ENCODE measurements at regions not wholly inside any gene's neighbourhood (a gene's known extent, or its start where the extent isn't known, plus 50 kb on each side); places are given as distances from the start of the nearest gene placed in this dataset.

DNA sequence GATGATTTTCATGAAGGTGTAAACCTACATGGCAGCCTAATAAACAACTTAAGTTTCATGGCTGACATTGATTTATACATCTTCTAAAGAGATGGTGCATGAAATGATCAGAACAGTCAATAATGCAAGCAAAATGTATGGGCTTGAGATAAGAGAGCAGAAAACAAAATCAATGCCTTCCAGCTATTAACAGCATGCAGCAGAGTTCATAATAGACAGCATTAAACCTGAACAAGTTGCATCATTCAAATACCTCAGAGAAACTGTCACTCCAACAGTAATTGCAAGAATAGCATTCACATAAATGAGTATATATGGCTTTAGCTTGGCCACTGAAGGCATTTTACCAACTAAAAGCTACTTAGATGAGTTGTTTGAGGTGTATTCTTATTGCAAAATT lies 319.6 kb upstream of the ARID1B start:
- Histone ChIP-seq H3K27me3 (no peaks in the 10 kb centered on the region), H3K9me3 (no peaks in the 10 kb centered on the region), H3K36me3 (no peaks in the 10 kb centered on the region), H3K4me3 (ENCODE audit: low read depth, low read length) (no peak overlapping the region), H3K4me1 (no peaks in the 10 kb centered on the region)
- no peak for DNase-seq
- TF ChIP-seq, protein P1, sequence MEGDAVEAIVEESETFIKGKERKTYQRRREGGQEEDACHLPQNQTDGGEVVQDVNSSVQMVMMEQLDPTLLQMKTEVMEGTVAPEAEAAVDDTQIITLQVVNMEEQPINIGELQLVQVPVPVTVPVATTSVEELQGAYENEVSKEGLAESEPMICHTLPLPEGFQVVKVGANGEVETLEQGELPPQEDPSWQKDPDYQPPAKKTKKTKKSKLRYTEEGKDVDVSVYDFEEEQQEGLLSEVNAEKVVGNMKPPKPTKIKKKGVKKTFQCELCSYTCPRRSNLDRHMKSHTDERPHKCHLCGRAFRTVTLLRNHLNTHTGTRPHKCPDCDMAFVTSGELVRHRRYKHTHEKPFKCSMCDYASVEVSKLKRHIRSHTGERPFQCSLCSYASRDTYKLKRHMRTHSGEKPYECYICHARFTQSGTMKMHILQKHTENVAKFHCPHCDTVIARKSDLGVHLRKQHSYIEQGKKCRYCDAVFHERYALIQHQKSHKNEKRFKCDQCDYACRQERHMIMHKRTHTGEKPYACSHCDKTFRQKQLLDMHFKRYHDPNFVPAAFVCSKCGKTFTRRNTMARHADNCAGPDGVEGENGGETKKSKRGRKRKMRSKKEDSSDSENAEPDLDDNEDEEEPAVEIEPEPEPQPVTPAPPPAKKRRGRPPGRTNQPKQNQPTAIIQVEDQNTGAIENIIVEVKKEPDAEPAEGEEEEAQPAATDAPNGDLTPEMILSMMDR (IDR thresholded peaks at IDR 0.05; ENCODE audit: low read depth, low read length), result no peak

DNA sequence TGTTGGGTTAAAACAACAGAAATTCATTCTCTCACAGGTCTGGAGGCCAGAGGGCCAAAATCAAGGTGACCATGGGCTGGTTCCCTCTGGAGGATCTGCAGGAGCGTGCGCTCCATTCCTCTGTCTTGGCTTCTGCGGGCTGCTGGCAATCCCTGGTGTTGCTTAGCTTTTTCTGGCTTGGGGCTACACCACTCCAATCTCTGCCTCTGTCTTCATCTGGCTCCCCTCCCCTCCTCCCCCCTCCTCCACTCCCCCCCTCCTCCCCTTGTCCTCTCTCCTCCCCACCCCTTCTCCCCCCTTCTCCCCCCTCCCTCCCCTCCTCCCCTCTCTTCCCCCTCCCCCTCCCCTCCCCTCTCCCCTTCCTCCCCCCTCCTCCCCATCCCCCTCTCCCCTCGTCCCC lies 321.3 kb upstream of the ARID1B start:
- TF ChIP-seq, protein P1 (IDR thresholded peaks at IDR 0.05; ENCODE audit: low read depth, low read length), result no peak
- Histone ChIP-seq H3K4me3 (ENCODE audit: low read depth, low read length) (no peak overlapping the region), H3K27me3 (no peaks in the 10 kb centered on the region), H3K4me1 (no peaks in the 10 kb centered on the region), H3K9me3 (no peaks in the 10 kb centered on the region), H3K36me3 (no peaks in the 10 kb centered on the region)
- DNase-seq, result no peak

DNA sequence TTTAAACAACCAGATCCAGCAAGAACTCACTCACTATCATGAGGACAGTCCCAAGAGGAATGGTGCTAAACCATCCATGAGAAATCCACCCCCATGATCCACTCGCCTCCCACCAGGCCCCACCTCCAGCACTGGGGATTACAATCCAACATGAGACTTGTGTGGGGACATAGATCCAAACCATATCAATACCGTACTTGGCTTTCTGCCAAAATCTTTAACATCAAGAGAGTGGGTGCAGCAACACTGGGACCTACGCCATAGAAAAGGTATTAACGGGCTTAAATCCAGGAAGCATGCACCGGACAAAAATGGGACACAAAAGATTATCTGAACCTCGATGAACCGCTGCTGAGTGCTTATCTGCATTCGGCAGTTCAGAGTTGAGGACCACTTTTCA lies 322.3 kb upstream of the ARID1B start:
- no peaks in the 10 kb centered on the region for H3K9me3 ChIP-seq
- no peaks in the 10 kb centered on the region for H3K36me3 ChIP-seq
- no peak overlapping the region for H3K4me3 ChIP-seq (ENCODE audit: low read depth, low read length)
- no peak for DNase-seq
- TF ChIP-seq, protein P1 (IDR thresholded peaks at IDR 0.05; ENCODE audit: low read depth, low read length), result no peak
- no peaks in the 10 kb centered on the region for H3K4me1 ChIP-seq
- no peaks in the 10 kb centered on the region for H3K27me3 ChIP-seq

DNA sequence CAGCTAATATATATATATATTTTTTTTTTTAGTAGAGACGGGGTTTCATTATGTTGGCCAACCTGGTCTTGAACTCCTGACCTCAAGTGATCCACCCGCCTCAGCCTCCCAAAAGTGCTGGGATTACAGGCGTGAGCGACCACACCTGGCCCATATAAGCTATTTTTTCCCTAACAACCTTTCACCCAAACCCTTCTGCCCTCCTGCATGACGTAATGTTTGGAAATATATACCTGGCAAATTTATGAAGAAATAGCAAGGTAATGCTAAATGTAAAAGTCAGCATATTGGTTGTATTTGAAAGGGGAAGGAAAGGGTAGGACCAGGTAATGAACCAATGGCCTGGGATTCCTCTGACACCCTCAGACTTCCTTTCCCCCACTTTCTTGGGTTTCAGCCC lies 325.5 kb upstream of the ARID1B start:
- Histone ChIP-seq H3K4me3 (ENCODE audit: low read depth, low read length) (no peak overlapping the region), H3K36me3 (no peaks in the 10 kb centered on the region), H3K9me3 (no peaks in the 10 kb centered on the region), H3K27me3 (no peaks in the 10 kb centered on the region), H3K4me1 (0 out of 2 replicates have a peak, but pooled peaks cover 3% of the 10 kb centered on the region)
- TF ChIP-seq, protein P1 (IDR thresholded peaks at IDR 0.05; ENCODE audit: low read depth, low read length), result no peak
- DNase-seq, result no peak

DNA sequence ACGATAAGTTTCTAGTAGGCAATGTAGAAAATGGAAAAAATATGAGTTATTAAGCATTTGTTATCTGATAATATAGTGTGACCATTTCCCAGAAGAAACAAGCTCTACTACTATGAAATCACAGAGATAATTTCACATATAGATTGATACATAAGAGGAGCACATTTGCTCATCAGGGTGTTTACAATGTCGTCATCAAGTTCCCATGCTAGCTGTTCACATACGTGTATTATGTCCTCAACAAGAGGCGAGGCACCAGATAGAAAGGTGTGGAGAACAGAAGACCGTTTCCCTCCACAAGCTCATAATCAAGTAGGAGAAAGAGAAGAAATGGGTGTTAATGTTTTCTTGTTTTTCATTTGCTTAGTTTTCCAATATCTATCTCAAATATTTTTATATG lies 326.1 kb upstream of the ARID1B start:
- TF ChIP-seq, protein P1 (IDR thresholded peaks at IDR 0.05; ENCODE audit: low read depth, low read length), result no peak
- DNase-seq, result no peak

DNA sequence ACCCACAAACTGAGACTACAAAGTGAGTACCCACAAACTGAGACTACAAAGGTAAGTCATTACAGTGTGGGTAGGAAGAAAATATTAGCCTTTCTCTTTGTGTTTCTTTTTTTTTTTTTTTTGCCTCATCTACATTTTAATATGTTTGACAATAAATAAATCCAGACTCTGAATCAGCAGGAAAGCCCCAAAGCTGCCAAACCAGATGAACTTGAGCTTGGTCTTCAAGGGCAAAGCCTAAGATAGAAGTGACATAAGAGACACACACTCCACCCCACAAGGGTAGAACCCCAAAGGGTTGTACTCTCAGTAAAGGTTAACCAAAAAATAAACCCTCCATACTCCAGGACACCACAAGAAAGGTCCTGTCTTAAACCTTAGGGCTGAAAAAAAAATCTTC lies 326.8 kb upstream of the ARID1B start:
- H3K36me3 ChIP-seq, result no peaks in the 10 kb centered on the region
- H3K4me1 ChIP-seq, result 0 out of 2 replicates have a peak, but pooled peaks cover 3% of the 10 kb centered on the region
- H3K9me3 ChIP-seq, result no peaks in the 10 kb centered on the region
- H3K4me3 ChIP-seq (ENCODE audit: low read depth, low read length), result no peak overlapping the region
- DNase-seq, result no peak
- TF ChIP-seq, protein P1 (IDR thresholded peaks at IDR 0.05; ENCODE audit: low read depth, low read length), result no peak
- no peaks in the 10 kb centered on the region for H3K27me3 ChIP-seq

More for the DNA sequence above, 326.1 kb upstream of the ARID1B start:
- Histone ChIP-seq H3K4me1 (0 out of 2 replicates have a peak, but pooled peaks cover 3% of the 10 kb centered on the region), H3K36me3 (no peaks in the 10 kb centered on the region), H3K27me3 (no peaks in the 10 kb centered on the region), H3K4me3 (ENCODE audit: low read depth, low read length) (no peak overlapping the region), H3K9me3 (no peaks in the 10 kb centered on the region)

Data from BE2C (cell line).